HFFc6 (cell line): ENCODE measurements at regions not wholly inside any gene's neighbourhood (a gene's known extent, or its start where the extent isn't known, plus 50 kb on each side); places are given as distances from the start of the nearest gene placed in this dataset.

Experiments used
- DNase-seq: peaks from one replicate; pipeline ENCODE4 v3.0.0-alpha.2; 2018
- H3K27ac Mint-ChIP-seq: 2 replicates; pipeline ENCODE4 v1.8.0; 2020; ENCODE audit warnings: mild to moderate bottlenecking, mixed read lengths
- H3K27me3 Mint-ChIP-seq: 2 replicates; pipeline ENCODE4 v1.8.0; 2021; ENCODE audit warnings: mild to moderate bottlenecking, moderate library complexity, mixed read lengths; ENCODE audit not compliant: insufficient read depth
- H3K36me3 Mint-ChIP-seq: 2 replicates; pipeline ENCODE4 v1.8.0; 2021; ENCODE audit warnings: low read depth, mixed read lengths
- H3K4me1 Mint-ChIP-seq: 2 replicates; pipeline ENCODE4 v1.8.0; 2020; ENCODE audit warnings: low read depth, mixed read lengths
- H3K4me3 Mint-ChIP-seq: 2 replicates; pipeline ENCODE4 v1.8.0; 2020; ENCODE audit warnings: mild to moderate bottlenecking, moderate library complexity, mixed read lengths
- H3K9me3 Mint-ChIP-seq: 2 replicates; pipeline ENCODE4 v1.8.0; 2020; ENCODE audit warnings: mild to moderate bottlenecking, mixed read lengths
- CTCF ChIP-seq: fragments of 200-600 bp; sonication (generic); IDR thresholded peaks from 2 replicates; pipeline ENCODE4 v1.5.0; 2021; ENCODE audit warnings: antibody characterized with exemption, mild to moderate bottlenecking

GRCh38 chr10:45564303-45564959 lies 108.1 kb downstream of the ZFAND4 start:
- Mint-ChIP-seq H3K27me3 (no peaks in the 10 kb centered on the region), H3K4me1 (peaks cover 6% of the 10 kb centered on the region; the same call in 1 of the 2 replicates), H3K36me3 (no peaks in the 10 kb centered on the region), H3K4me3 (no peak overlapping the region), H3K9me3 (no peaks in the 10 kb centered on the region), H3K27ac (no peak overlapping the region)
- no peak for TF ChIP-seq CTCF
- DNase-seq: no peak

DNA sequence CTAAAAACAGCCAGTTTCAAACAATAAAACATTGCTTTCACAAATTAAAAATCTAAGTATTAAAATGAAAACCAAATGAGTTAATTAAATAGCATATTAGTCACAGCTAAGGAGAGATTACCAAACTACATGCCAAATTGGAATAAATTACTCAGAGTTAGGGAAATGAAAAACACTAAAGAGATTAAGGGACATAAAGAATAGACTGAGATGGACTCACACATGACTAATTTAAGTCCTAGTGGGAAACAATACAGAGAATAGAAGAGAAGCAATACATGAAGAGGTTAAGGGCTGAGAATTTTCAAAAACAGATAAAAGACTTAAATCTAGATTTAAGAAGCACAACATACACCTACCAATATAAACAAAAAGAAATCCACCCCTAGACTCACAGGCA lies 110.6 kb downstream of the ZFAND4 start:
- Mint-ChIP-seq H3K4me1 (peaks cover 11% of the 10 kb centered on the region; the same call in 1 of the 2 replicates), H3K27ac (no peak overlapping the region), H3K4me3 (no peak overlapping the region), H3K9me3 (no peaks in the 10 kb centered on the region), H3K27me3 (no peaks in the 10 kb centered on the region), H3K36me3 (no peaks in the 10 kb centered on the region)
- DNase-seq: no peak
- no peak for TF ChIP-seq CTCF

DNA sequence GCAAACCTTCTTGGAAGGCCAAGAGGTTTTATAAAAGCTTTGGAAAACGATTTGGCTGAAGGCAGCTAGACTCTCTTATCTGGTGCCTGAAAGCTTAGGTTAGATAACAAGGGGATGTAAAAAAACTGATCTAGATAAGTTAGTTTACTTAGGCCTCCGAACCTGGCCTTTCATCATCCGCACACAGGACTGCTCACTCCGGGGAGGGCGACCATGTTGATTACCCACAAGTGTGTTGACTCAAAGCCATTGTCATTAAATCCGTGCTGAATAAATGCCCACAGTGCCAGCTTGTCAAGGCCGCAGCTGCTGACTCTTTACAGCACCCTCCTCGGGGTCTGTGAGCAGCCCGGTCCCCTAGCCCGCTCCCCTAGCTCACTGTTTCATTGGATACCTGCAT lies 112.3 kb downstream of the ZFAND4 start:
- no peak for DNase-seq
- Mint-ChIP-seq H3K27me3 (no peaks in the 10 kb centered on the region), H3K27ac (no peak overlapping the region), H3K9me3 (no peaks in the 10 kb centered on the region), H3K36me3 (no peaks in the 10 kb centered on the region), H3K4me1 (peaks cover 11% of the 10 kb centered on the region; the same call in 1 of the 2 replicates), H3K4me3 (no peak overlapping the region)
- no peak for TF ChIP-seq CTCF

GRCh38 chr10:45558425-45558824 lies 114.1 kb downstream of the ZFAND4 start:
- DNase-seq: no peak
- peaks cover 11% of the 10 kb centered on the region; the same call in 1 of the 2 replicates for H3K4me1 Mint-ChIP-seq
- H3K36me3 Mint-ChIP-seq: no peaks in the 10 kb centered on the region
- TF ChIP-seq CTCF: no peak
- no peak overlapping the region for H3K4me3 Mint-ChIP-seq
- H3K9me3 Mint-ChIP-seq: no peaks in the 10 kb centered on the region
- H3K27ac Mint-ChIP-seq: no peak overlapping the region
- no peaks in the 10 kb centered on the region for H3K27me3 Mint-ChIP-seq

DNA sequence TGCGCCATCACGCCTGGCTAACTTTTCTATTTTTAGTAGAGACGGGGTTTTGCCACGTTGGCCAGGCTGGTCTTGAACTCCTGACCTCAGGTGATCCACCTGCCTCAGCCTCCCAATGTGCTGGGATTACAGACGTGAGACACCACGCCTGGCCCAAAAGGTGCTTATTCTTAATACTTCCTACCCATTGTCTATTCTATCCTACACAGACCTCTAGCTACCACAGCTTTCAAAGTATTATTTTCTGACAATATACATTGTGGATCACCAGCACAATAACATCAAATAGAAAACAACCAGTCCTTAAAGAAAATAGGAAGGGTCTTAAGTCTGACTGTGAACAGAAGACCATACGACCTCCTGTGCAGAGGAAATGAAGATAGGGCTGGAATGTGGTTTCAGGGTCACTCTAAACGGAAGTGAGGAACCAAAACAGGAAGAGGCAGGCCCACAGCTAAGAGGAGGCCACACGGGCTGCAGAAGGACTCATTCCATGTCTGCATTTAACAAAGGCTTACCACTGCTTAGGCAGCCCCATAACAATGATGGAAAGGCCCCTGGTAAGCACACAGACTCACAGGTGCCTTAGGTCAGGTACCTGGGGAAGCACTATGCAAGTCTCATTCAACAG lies 115.2 kb downstream of the ZFAND4 start:
- H3K9me3 Mint-ChIP-seq: no peaks in the 10 kb centered on the region
- no peaks in the 10 kb centered on the region for H3K27me3 Mint-ChIP-seq

More for the DNA sequence above, 115.2 kb downstream of the ZFAND4 start:
- no peak overlapping the region for H3K27ac Mint-ChIP-seq
- TF ChIP-seq CTCF: no peak
- no peak for DNase-seq
- no peaks in the 10 kb centered on the region for H3K36me3 Mint-ChIP-seq
- peaks cover 11% of the 10 kb centered on the region; the same call in 1 of the 2 replicates for H3K4me1 Mint-ChIP-seq
- H3K4me3 Mint-ChIP-seq: no peak overlapping the region
